GM04503 (cell line): ENCODE measurements at regions not wholly inside any gene's neighbourhood (a gene's known extent, or its start where the extent isn't known, plus 50 kb on each side); places are given as distances from the start of the nearest gene placed in this dataset.

Experiments used
- DNase-seq: peaks from one replicate; pipeline ENCODE4 v3.0.0-alpha.2; 2012; ENCODE audit warnings: low read depth

- DNase-seq: no peak
These were observed 254.1 kb downstream of the DHX35 start for GRCh38 chr20:39216195-39216594.

- DNase-seq: no peak
These were observed 252.7 kb downstream of the DHX35 start for GRCh38 chr20:39214828-39215227.

DNA sequence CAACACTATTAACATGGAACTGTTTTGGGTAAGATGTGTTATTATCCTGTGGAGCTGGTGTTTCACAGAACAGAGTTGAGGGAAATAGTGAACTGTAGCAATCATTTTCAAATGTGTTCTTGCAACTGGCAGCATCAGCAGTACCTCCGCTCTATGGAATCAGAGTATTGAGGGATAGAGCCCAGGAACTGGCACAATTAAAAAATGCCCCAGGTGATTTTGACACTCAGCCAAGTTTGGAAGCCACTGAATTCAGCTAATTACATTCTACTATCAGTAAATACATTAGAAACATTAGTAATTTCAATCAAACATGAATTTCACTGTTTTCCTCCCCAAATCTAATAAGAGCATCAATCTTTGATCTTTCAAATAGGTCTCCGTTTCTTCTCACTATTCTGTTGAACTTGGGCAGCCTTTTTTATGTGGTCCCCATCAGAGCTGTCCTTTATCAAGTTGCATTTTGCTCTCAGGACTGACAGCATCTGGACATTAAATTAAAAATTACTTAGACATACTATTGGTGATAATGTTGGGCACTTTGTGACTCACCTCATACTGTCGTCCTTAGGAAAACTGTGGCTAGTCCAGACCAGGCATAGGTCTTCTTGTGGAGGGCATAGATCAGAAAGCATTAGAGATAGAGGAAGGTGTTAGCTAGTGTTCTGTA lies 251.5 kb downstream of the DHX35 start:
- DNase-seq: no peak

- no peak for DNase-seq
These were observed 249.1 kb downstream of the DHX35 start for GRCh38 chr20:39211060-39211748.

GRCh38 chr20:39210341-39211036 lies 248.3 kb downstream of the DHX35 start:
- DNase-seq: no peak

DNA sequence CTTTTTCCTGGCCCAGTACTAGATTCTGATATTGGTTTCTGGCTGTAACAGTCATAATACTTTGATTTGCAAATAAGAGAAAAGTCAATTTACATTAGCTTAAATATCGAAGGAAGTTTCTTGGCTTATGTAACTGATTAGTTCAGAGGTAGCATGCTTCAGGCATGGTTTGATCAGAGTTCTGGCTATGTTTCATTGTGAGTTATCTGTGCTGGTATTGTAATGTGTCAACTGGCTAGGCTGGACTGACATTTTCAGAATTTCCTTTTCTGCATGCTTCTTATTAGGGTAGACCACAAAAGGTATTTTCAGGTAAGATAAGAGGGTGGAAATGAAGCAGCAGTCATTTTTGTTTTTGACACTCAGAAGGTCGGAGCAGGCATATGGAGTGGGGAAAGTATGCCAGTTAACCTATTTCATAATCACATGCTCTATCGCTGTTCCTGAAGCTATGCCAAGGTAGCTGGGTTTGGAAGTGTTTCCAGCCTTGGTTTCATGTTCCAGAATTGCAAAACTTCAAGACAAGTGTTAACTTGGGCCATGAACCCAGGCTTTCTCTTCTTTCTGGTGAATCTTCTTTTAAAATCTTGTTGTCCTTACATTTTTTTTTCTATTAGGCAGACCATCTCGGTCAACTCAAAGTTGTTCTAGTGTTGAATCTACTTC lies 244.9 kb downstream of the DHX35 start:
- no peak for DNase-seq

- no peak for DNase-seq
These were observed 233.5 kb downstream of the DHX35 start for GRCh38 chr20:39195582-39196021.

GRCh38 chr20:39190666-39191570 lies 228.8 kb downstream of the DHX35 start:
- DNase-seq: peak; percentile 25

GRCh38 chr20:39188266-39188765 lies 226.2 kb downstream of the DHX35 start:
- no peak for DNase-seq

DNA sequence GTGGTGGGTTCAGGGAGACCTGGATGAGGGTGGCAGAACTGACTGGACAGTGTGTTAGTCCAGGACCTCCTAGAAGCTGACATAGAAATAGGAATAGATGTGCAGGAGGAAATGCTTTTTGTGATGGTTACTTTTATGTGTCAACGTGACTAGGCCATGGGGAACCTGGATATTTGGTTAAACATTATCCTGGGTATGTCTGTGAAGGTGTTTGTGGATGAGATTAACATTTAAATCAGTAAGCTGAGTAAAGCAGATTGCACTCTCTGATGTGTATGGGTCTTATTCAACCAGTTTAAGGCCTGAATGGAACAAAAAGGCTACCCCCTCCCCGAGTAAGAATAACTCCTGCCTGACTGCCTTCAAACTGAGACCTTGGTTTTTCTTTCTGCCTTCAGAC lies 219.3 kb downstream of the DHX35 start:
- DNase-seq: no peak

DNA sequence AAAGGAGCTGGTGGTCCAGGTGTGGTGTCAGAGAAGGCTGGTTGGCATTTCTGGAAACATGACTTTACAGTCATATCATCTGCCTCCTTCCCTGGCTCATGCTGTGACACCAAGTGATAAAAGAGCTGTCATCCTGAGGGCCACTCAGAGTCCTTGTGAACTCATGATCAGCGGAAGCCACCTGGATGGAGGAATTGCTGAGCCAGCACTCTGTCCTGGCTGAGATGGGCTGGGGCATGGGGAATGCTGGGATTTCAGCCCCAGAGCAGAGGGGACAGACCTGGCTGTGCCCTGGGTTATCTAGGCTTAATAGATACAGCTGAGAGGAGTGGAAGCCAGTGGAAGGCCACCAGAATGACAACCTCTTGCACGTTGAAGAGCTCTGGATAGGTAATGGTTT lies 214.3 kb downstream of the DHX35 start:
- DNase-seq: no peak

DNA sequence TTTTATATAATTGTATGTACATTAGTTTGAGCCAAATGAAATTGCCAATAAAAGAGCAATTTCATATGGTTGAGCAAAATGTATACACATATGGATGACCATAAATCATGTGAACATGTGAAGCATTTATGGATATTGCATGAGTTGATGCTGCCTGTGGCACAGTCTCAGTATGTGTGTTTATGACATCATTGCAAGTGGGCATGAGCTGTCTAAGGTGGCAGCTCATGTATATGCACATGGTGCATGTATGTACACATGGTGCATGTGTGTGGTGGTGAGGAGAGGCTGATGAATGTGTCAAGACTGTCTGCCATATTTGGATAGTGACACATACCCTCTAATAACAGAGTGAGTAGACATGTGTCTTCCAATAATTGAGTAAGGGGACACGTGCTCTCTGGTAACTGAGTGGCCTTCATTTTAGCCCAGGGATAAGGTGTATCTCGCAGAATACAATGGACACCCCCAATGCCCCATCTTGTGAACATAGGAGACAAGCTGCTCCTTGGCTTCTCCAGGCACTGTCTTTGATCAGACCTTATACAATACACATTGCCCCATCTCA lies 208.8 kb downstream of the DHX35 start:
- no peak for DNase-seq

GRCh38 chr20:39165099-39165498 lies 203.0 kb downstream of the DHX35 start:
- no peak for DNase-seq

DNA sequence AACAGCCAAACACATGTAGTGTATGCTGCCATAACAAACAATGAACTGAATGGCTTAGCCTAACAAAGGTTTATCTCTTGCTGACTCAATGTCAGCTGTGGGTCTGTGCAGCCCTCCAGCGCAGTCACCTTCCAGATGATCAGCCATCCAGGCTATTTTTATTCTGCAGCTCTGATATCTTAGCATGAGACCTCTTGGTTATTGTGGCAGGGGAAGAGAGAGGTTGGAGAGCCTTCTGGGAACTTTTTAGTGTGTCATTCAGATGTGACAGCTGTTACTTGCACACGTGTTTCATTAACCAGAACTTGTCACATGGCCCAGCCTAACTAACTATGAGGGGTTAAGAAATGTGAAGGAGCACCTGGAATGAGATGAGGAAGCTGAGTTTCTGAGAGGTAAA lies 202.5 kb downstream of the DHX35 start:
- no peak for DNase-seq

- DNase-seq: no peak
These were observed 201.8 kb downstream of the DHX35 start for GRCh38 chr20:39163993-39164392.

DNA sequence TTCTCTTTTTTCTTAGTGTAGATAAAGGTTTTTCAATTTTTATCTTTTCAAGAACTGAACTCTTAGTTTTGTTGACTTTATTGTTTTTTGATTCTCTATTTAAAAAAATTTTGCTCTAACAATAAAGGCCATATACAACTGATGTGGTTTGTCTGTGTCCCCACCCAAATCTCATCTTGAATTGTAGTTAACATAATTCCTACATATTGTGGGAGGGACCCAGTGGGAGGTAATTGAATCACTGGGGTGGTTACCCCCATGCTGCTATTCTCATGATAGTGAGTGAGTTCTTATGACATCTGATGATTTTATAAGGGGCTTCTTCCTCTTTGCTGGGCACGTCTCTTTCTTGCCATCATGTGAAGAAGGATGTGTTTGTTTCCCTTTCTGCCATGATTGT lies 199.8 kb downstream of the DHX35 start:
- no peak for DNase-seq

- DNase-seq: no peak
These were observed 193.8 kb downstream of the DHX35 start for GRCh38 chr20:39155971-39156370.

- DNase-seq: no peak
These were observed 190.6 kb downstream of the DHX35 start for GRCh38 chr20:39152742-39153141.

- no peak for DNase-seq
These were observed 190.0 kb downstream of the DHX35 start for GRCh38 chr20:39152126-39152525.

DNA sequence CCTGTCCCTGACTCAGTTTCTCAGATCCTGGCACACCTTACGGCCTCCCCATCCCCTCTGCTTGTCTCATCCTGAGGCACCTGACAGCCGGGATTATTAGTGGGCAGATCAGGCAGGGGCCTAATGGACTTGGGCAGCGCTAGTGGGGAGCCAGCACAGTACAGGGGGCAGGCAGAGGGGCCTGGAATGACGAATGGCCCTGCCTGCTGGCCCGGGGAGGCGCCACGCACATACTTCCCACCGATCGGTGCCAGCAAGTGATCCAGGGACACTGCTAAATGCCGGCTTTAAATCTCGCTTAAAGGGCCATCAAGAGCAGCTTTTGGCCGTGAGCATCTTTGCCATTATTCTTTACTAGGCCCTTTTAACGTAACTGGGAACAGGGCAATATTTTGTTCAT lies 188.4 kb downstream of the DHX35 start:
- no peak for DNase-seq

GRCh38 chr20:39146394-39146793 lies 184.2 kb downstream of the DHX35 start:
- DNase-seq: no peak
